ENCODE measurements at regions not wholly inside any gene's neighbourhood (a gene's known extent, or its start where the extent isn't known, plus 50 kb on each side); places are given as distances from the start of the nearest gene placed in this dataset.

GRCh38 chr1:117758444-117759316 lies 152.8 kb downstream of the TENT5C start (continued):
- TF ChIP-seq ZBTB11 (CRISPR knock-in tag; IDR thresholded peaks at IDR 0.05) (no peak), YBX1 (IDR thresholded peaks at IDR 0.05) (no peak), MAZ (CRISPR knock-in tag; conservative IDR thresholded peaks at IDR 0.05 in 1 of 2, IDR thresholded peaks at IDR 0.05 in 1 of 2) (peak in 1 of 2 experiments; percentile 24; a peak in 1 of 4 replicates), CCNT2 (IDR thresholded peaks at IDR 0.05; ENCODE audit: borderline replicate concordance, extremely low read depth, insufficient read length, low read depth, low read length) (no peak), ZNF24 (IDR thresholded peaks at IDR 0.05) (no peak), ZNF655 (CRISPR knock-in tag; IDR thresholded peaks at IDR 0.05) (no peak), ARID2 (IDR thresholded peaks at IDR 0.05) (peak; percentile 69; the same call in 1 of the 2 replicates), HINFP (tag; conservative IDR thresholded peaks at IDR 0.05; ENCODE audit: low read depth) (no peak), SMC3 (conservative IDR thresholded peaks at IDR 0.05; ENCODE audit: insufficient read depth, low read depth, low read length) (peak; percentile 89), KDM1A (IDR thresholded peaks at IDR 0.05) (no peak), RCOR1 (IDR thresholded peaks at IDR 0.05; ENCODE audit: borderline replicate concordance in 1 of 2, low read depth in 2 of 2, low read length in 2 of 2) (peak in 1 of 2 experiments; percentile 52; a peak in 1 of 4 replicates), RBBP5 (IDR thresholded peaks at IDR 0.05; ENCODE audit: borderline replicate concordance, insufficient read depth, low read length, poor library complexity, severe bottlenecking) (no peak), ETS1 (conservative IDR thresholded peaks at IDR 0.05; ENCODE audit: control insufficient read depth, low read depth, low read length) (no peak), ZFX (CRISPR knock-in tag; IDR thresholded peaks at IDR 0.05) (no peak), HDAC2 (IDR thresholded peaks at IDR 0.05) (no peak), PCBP2 (IDR thresholded peaks at IDR 0.05; ENCODE audit: low read depth, low read length, poor library complexity, severe bottlenecking) (no peak), MYC (IDR thresholded peaks at IDR 0.05; ENCODE audit: low read depth, low read length) (0 out of 2 replicates have a peak, but pooled peaks have one; percentile 37), MYC (CRISPR knock-in tag; IDR thresholded peaks at IDR 0.05; ENCODE audit: borderline replicate concordance, low read depth) (no peak)
